HG03342 (cell line): ENCODE measurements at regions not wholly inside any gene's neighbourhood (a gene's known extent, or its start where the extent isn't known, plus 50 kb on each side); places are given as distances from the start of the nearest gene placed in this dataset.

Experiments
- ATAC-seq: cut with Tn5 transposase; IDR thresholded peaks from one replicate; pipeline ENCODE4 v1.9.1; 2021; ENCODE audit warnings: mild to moderate bottlenecking, moderate library complexity; ENCODE audit not compliant: unreplicated experiment

- no peak for ATAC-seq
Observed at GRCh38 chr5:6831678-6832671, 118.7 kb downstream of the TENT4A start.

GRCh38 chr5:6832994-6833393 lies 119.8 kb downstream of the TENT4A start:
- no peak for ATAC-seq

GRCh38 chr5:6833406-6833805 lies 120.2 kb downstream of the TENT4A start:
- no peak for ATAC-seq

GRCh38 chr5:6837095-6837494 lies 123.9 kb downstream of the TENT4A start:
- no peak for ATAC-seq

GRCh38 chr5:6837519-6838110 lies 124.4 kb downstream of the TENT4A start:
- no peak for ATAC-seq

- ATAC-seq = no peak
Observed at GRCh38 chr5:6838736-6839135, 125.5 kb downstream of the TENT4A start.

- ATAC-seq = no peak
Observed at GRCh38 chr5:6840136-6840793, 127.0 kb downstream of the TENT4A start.

- ATAC-seq = no peak
Observed at GRCh38 chr5:6843335-6843734, 130.1 kb downstream of the TENT4A start.

- no peak for ATAC-seq
Observed at GRCh38 chr5:6843821-6844220, 130.6 kb downstream of the TENT4A start.

- no peak for ATAC-seq
Observed at GRCh38 chr5:6845856-6846255, 132.6 kb downstream of the TENT4A start.

- no peak for ATAC-seq
Observed at GRCh38 chr5:6847870-6848269, 134.6 kb downstream of the TENT4A start.

- ATAC-seq = no peak
Observed at GRCh38 chr5:6849316-6850105, 136.3 kb downstream of the TENT4A start.

- no peak for ATAC-seq
Observed at GRCh38 chr5:6850106-6850432, 136.8 kb downstream of the TENT4A start.

- no peak for ATAC-seq
Observed at GRCh38 chr5:6856653-6857052, 143.4 kb downstream of the TENT4A start.

- no peak for ATAC-seq
Observed at GRCh38 chr5:6858419-6858818, 145.2 kb downstream of the TENT4A start.

GRCh38 chr5:6859023-6859422 lies 145.8 kb downstream of the TENT4A start:
- no peak for ATAC-seq

- ATAC-seq = no peak
Observed at GRCh38 chr5:6859951-6860638, 146.9 kb downstream of the TENT4A start.

GRCh38 chr5:6861036-6861435 lies 147.8 kb downstream of the TENT4A start:
- no peak for ATAC-seq

- ATAC-seq = no peak
Observed at GRCh38 chr5:6861667-6862066, 148.4 kb downstream of the TENT4A start.

- ATAC-seq = no peak
Observed at GRCh38 chr5:6862306-6862705, 149.1 kb downstream of the TENT4A start.
